Thyroid gland (tissue), 4 donors: ENCODE measurements at regions not wholly inside any gene's neighbourhood (a gene's known extent, or its start where the extent isn't known, plus 50 kb on each side); places are given as distances from the start of the nearest gene placed in this dataset.

Experiments
- DNase-seq, 2 donors: peaks; one replicate each; pipeline ENCODE4 v3.0.0-alpha.2; 2019
- H3K27ac ChIP-seq, 3 donors: fragments of 200-600 bp; sonication (generic); 1 replicate in 2 of 3; 2 replicates in 1 of 3; pipeline ENCODE4 v1.5.1; 2016 to 2019; ENCODE audit warnings: mild to moderate bottlenecking in 1 of 3, moderate library complexity in 1 of 3
- H3K27me3 ChIP-seq: fragments of 200-600 bp; sonication (generic); one replicate; pipeline ENCODE4 v1.5.1; 2019
- H3K36me3 ChIP-seq, 2 donors: fragments of 200-600 bp; sonication (generic); one replicate each; pipeline ENCODE4 v1.5.1; 2016 to 2019
- H3K4me1 ChIP-seq, 2 donors: fragments of 200-600 bp; sonication (generic); one replicate each; pipeline ENCODE4 v1.5.1; 2017 to 2019
- H3K4me3 ChIP-seq, 3 donors: fragments of 200-600 bp; sonication (generic); replicated peaks in 1 of 3; 1 replicate in 2 of 3; 2 replicates in 1 of 3; pipeline ENCODE4 v1.5.1; 2016; ENCODE audit warnings: mild to moderate bottlenecking in 1 of 3
- H3K9me3 ChIP-seq: fragments of 200-600 bp; sonication (generic); one replicate; pipeline ENCODE4 v1.5.1; 2017
- CTCF ChIP-seq, 6 experiments: fragments of 200-600 bp in 3 of 6; fragments of 450-650 bp in 3 of 6; sonication (generic) in 3 of 6; IDR thresholded peaks; one replicate each; pipeline ENCODE4 v1.5.1; 2016 to 2019; ENCODE audit warnings: antibody characterized with exemption in 6 of 6, mild to moderate bottlenecking in 2 of 6, inconsistent platforms in 1 of 6, moderate library complexity in 1 of 6
- POLR2A ChIP-seq, 2 donors: fragments of 450-650 bp; IDR thresholded peaks; one replicate each; pipeline ENCODE4 v1.6.1; 2017; ENCODE audit warnings: antibody characterized with exemption in 2 of 2, mild to moderate bottlenecking in 2 of 2, moderate library complexity in 1 of 2
- WGBS, 2 donors: methylation state at CpG; one replicate each; pipeline ENCODE4 v1.1.5; 2017; 5-methylcytosine and 5-hydroxymethylcytosine counted together
- intact Hi-C: fragments of 100-400 bp; cut with DNase I; formaldehyde crosslinking; loops from one replicate; pipeline ENCODE4 v1.15.1; 2023

GRCh38 chr1:173276922-173277800, 70.0 kb upstream of the TNFSF4 start:
- H3K4me1 ChIP-seq: no peaks in the 10 kb centered on the region
- no peaks in the 10 kb centered on the region for H3K27me3 ChIP-seq
- H3K36me3 ChIP-seq: no peaks in the 10 kb centered on the region
- DNase-seq: no peak
- H3K27ac ChIP-seq: no peak overlapping the region
- no peak for TF ChIP-seq CTCF (IDR thresholded peaks at IDR 0.05)
- no peak for TF ChIP-seq POLR2A (IDR thresholded peaks at IDR 0.05)
- H3K9me3 ChIP-seq: no peaks in the 10 kb centered on the region
- 87% methylated on average over 3 of the region's 3 CpGs for whole genome bisulfite sequencing, 2 donors
- intact Hi-C loops: no loop called here
- no peak overlapping the region for H3K4me3 ChIP-seq

- 76 to 82% methylated on average over 7 of the region's 7 CpGs for WGBS, 2 donors
- no peak for TF ChIP-seq POLR2A (IDR thresholded peaks at IDR 0.05)
- TF ChIP-seq CTCF (IDR thresholded peaks at IDR 0.05): no peak
These were observed 73.9 kb upstream of the TNFSF4 start for GRCh38 chr1:173280899-173281660.

GRCh38 chr1:173285048-173285447, 77.9 kb upstream of the TNFSF4 start:
- no peak for DNase-seq
- TF ChIP-seq CTCF (IDR thresholded peaks at IDR 0.05): no peak
- TF ChIP-seq POLR2A (IDR thresholded peaks at IDR 0.05): no peak
- H3K27me3 ChIP-seq: no peaks in the 10 kb centered on the region
- no peaks in the 10 kb centered on the region for H3K9me3 ChIP-seq
- no peak overlapping the region for H3K4me3 ChIP-seq
- intact Hi-C loops: no loop called here
- H3K4me1 ChIP-seq: no peaks in the 10 kb centered on the region
- no peak overlapping the region for H3K27ac ChIP-seq
- 93 to 98% methylated on average over 3 of the region's 3 CpGs for WGBS, 2 donors
- no peaks in the 10 kb centered on the region for H3K36me3 ChIP-seq

More at GRCh38 chr1:173280899-173281660, 73.9 kb upstream of the TNFSF4 start:
- no peak overlapping the region for H3K27ac ChIP-seq
- intact Hi-C loops: no loop called here
- no peaks in the 10 kb centered on the region for H3K9me3 ChIP-seq
- no peaks in the 10 kb centered on the region for H3K36me3 ChIP-seq
- DNase-seq: no peak
- H3K4me1 ChIP-seq: no peaks in the 10 kb centered on the region
- H3K4me3 ChIP-seq: no peak overlapping the region
- no peaks in the 10 kb centered on the region for H3K27me3 ChIP-seq

GRCh38 chr1:173287785-173288184, 80.7 kb upstream of the TNFSF4 start:
- WGBS, 2 donors: 85 to 91% methylated on average over 1 of the region's 1 CpG
- no peaks in the 10 kb centered on the region for H3K27me3 ChIP-seq
- no peaks in the 10 kb centered on the region for H3K36me3 ChIP-seq
- no peak overlapping the region for H3K4me3 ChIP-seq
- intact Hi-C loops: no loop called here
- no peak for DNase-seq
- no peaks in the 10 kb centered on the region for H3K9me3 ChIP-seq
- TF ChIP-seq POLR2A (IDR thresholded peaks at IDR 0.05): no peak
- TF ChIP-seq CTCF (IDR thresholded peaks at IDR 0.05): no peak
- no peak overlapping the region for H3K27ac ChIP-seq
- H3K4me1 ChIP-seq: no peaks in the 10 kb centered on the region

GRCh38 chr1:173293756-173294155, 86.6 kb upstream of the TNFSF4 start:
- no peak overlapping the region for H3K27ac ChIP-seq
- no peaks in the 10 kb centered on the region for H3K4me1 ChIP-seq
- H3K36me3 ChIP-seq: no peaks in the 10 kb centered on the region
- no peaks in the 10 kb centered on the region for H3K9me3 ChIP-seq
- intact Hi-C loops: no loop called here
- DNase-seq: no peak
- no peaks in the 10 kb centered on the region for H3K27me3 ChIP-seq
- no peak overlapping the region for H3K4me3 ChIP-seq
- WGBS, 2 donors: 89 to 91% methylated on average over 1 of the region's 1 CpG
- TF ChIP-seq CTCF (IDR thresholded peaks at IDR 0.05): no peak
- no peak for TF ChIP-seq POLR2A (IDR thresholded peaks at IDR 0.05)
